ENCODE measurements at regions not wholly inside any gene's neighbourhood (a gene's known extent, or its start where the extent isn't known, plus 50 kb on each side); places are given as distances from the start of the nearest gene placed in this dataset.

DNA sequence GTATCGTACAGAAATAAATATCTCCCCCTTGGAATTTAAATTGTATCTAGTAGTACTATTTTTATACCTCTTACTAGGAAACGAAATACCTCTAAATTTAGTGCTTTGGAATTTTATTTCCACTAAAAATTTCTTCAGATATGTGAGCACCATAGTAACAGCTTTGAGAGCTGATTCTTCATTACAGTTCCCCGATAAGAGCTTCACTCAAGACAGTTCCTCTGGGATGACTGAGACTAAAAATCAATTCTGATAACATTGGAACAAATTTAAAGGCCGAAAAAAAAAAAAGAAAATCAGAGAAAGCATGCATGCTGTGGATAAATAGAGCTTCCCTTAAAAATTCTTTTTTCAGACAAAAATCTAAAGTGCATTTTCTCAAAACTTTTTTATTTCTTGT is 68.5 kb upstream of the MEF2C start:
- Mint-ChIP-seq H3K36me3 (no peaks in the 10 kb centered on the region), H3K9me3 (no peaks in the 10 kb centered on the region)
- ATAC-seq: no peak

DNA sequence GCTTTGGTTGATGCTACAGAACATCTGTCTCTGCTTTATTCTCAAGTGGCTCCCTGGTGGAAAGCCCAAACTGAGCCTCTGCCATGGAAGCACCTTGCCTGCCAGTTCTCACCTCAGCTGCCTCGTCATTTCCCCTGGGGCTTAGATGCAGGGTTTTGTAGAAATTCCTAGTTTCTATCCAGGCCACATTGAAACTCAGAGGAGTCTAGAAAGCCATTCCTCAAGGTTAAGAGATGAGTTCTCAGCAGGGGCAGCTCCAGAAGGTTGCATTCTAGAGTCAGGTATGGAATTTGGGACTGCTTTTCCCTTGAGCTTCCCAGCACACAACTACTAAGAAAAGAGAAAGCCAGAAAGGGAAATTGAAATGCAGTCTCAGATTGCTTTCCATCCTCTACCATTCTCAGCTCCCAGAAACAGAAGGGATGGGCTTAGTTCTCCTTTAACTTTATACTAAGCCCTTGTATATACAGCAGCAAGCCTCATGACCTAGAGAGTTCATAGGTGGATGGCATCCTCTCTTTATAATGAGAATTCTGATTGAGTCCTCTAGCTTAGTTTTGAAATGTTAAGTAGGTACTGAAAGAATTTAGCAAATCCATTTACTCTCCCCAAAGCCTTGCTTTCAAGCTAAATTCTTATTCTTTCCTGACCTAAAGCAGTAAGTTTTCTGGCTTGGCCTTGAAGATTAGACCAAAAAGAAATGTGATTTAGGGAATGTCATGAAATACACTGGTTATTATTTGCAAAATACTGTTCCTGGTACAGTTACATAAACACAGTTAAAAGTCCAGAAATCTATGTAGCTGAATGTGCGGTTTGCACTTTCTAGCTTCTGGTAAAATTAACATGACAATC is 66.0 kb upstream of the MEF2C start:
- Mint-ChIP-seq H3K4me3 (no peak overlapping the region), H3K27me3 (peaks cover 0 to 9% of the 10 kb centered on the region in 2 donors), H3K4me1 (ENCODE audit: low read depth in 2 of 2) (no peaks in the 10 kb centered on the region), H3K36me3 (no peaks in the 10 kb centered on the region), H3K27ac (no peak overlapping the region), H3K9me3 (no peaks in the 10 kb centered on the region)
- no peak for ATAC-seq
- DNase-seq (ENCODE audit: low spot score): no peak

More for the DNA sequence above, 68.5 kb upstream of the MEF2C start:
- no peak overlapping the region for H3K27ac Mint-ChIP-seq
- no peak for DNase-seq (ENCODE audit: low spot score)
- no peaks in the 10 kb centered on the region for H3K4me1 Mint-ChIP-seq (ENCODE audit: low read depth in 2 of 2)
- peaks cover 7 to 17% of the 10 kb centered on the region in 2 donors for H3K27me3 Mint-ChIP-seq
- H3K4me3 Mint-ChIP-seq: no peak overlapping the region

DNA sequence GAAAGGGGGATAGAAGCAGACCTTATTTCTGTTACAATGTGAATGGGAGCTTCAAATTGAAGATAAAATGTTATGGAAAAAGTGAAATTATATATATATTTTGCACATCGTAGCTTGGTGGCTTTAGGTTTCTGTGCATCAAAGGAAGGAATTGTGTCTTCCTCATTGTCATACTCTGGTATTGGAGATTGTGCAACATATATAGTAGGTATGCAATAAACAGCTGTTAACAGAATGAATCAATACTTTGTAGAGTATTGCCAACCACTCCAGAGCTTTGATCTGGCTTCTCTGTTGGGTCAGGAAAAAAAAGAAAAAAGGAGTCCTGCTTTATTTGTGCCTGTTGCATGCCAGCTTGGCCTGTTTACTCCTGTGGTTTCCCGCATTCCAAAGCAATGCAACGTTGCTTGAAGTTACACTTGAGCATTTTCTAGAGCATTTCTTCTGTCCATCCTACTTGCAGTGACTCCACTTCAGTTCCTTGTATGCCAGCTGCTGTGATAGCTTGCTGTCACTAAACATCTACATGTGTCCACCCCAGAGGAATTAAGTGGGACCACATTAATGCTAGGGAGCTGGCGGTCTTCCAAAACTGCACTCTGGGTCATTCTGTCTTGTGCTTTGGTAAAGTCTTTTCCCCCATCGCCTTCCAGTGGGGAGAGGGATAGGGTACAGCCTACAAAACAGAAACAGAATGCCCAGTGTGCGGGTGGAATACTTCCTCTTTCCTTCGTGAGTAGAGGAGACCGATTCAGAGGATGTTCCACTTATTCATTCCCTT is 62.0 kb upstream of the MEF2C start:
- no peaks in the 10 kb centered on the region for H3K4me1 Mint-ChIP-seq (ENCODE audit: low read depth in 2 of 2)
- ATAC-seq (peak in 1 of 2 donors; percentile 20), DNase-seq (ENCODE audit: low spot score) (no peak)
- H3K36me3 Mint-ChIP-seq: no peaks in the 10 kb centered on the region
- H3K27me3 Mint-ChIP-seq: peaks cover 0 to 5% of the 10 kb centered on the region in 2 donors
- no peak overlapping the region for H3K4me3 Mint-ChIP-seq
- no peak overlapping the region for H3K27ac Mint-ChIP-seq
- no peaks in the 10 kb centered on the region for H3K9me3 Mint-ChIP-seq

DNA sequence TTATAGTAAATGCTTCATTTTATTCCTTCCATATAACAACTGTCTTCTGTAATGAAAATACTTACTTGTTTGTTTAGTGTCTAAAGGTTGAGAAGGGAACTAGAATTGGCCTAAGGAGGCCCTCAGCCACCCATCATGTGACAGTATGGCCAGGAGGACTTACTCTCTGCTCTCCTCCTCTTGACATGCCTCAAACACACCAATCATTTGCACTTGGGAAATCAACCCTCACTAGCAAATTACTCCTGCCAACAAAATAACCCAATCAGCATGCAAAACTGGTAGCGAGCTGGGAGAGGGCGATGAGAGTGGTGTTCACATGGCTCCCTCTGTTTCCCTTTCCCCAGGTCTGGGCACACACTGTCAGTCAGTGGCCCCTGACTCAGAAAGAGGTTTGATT is 58.6 kb upstream of the MEF2C start:
- Mint-ChIP-seq H3K9me3 (no peaks in the 10 kb centered on the region), H3K27me3 (no peaks in the 10 kb centered on the region), H3K36me3 (no peaks in the 10 kb centered on the region), H3K4me3 (no peak overlapping the region), H3K4me1 (ENCODE audit: low read depth in 2 of 2) (no peaks in the 10 kb centered on the region), H3K27ac (no peak overlapping the region)
- ATAC-seq (no peak), DNase-seq (ENCODE audit: low spot score) (no peak)

DNA sequence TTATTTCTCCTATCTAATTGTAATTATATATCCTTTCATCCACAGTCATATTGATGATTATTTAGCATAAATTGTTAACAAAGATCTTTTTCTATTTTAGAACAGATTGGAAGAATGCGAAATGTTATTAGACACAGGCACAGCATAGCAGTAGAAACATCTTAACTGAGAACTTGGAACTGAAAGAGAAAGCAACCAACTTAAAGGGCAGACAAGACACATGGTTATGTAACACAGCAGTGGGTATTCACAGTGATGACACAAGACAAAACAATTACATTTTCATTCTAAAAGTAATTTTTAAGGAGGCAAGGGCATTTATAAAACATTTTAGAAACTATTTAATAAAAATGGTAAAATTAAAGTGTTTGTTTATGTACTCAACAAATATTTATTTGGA is 57.7 kb upstream of the MEF2C start:
- no peaks in the 10 kb centered on the region for H3K9me3 Mint-ChIP-seq
- peak overlapping the region in 1 of 2 donors; percentile 8 for H3K27ac Mint-ChIP-seq
- H3K4me3 Mint-ChIP-seq: no peak overlapping the region
- DNase-seq (ENCODE audit: low spot score): no peak
- H3K4me1 Mint-ChIP-seq (ENCODE audit: low read depth in 2 of 2): no peaks in the 10 kb centered on the region
- no peaks in the 10 kb centered on the region for H3K36me3 Mint-ChIP-seq
- no peak for ATAC-seq
- H3K27me3 Mint-ChIP-seq: no peaks in the 10 kb centered on the region

DNA sequence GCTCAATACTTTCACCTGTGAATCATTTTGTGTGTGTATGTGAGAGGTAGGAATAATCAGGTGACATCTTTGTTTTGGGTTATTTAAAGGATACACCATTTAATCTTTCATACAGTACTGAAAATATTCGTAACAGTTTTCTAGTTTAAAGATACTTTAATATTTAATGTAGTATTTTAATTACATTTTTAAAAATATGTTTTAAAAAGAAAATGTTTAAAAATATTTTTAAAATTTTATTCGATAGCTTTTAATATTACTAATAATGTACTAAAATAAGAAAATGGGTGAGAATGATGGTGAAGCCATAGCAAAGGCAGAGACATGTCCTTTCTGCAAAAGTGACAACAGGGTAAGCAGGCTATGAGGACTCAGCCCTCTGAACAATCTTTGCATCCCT is 56.3 kb upstream of the MEF2C start:
- Mint-ChIP-seq H3K4me1 (ENCODE audit: low read depth in 2 of 2) (no peaks in the 10 kb centered on the region), H3K4me3 (no peak overlapping the region), H3K27ac (no peak overlapping the region), H3K36me3 (no peaks in the 10 kb centered on the region), H3K27me3 (no peaks in the 10 kb centered on the region), H3K9me3 (no peaks in the 10 kb centered on the region)
- no peak for DNase-seq (ENCODE audit: low spot score)
- ATAC-seq: no peak

DNA sequence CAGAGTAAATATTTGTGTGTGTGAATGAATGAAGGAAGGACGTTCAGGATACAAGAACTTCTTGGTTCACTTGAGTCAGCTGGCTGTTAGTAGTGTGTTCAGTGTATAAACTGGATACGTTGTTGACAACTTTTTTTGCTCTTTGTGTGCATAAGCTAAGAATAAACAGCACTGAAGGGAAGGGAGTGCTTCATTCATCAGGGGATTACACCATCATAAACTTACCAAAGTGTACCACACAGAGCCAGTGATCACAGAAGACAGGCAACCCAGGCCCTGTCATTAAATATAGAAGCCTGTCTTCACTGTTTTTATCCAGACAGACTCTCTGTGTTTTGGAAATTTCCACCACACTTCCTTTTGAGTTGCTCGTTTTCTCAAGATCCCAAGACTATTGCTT is 55.5 kb upstream of the MEF2C start:
- ATAC-seq (no peak), DNase-seq (ENCODE audit: low spot score) (no peak)
- Mint-ChIP-seq H3K27me3 (no peaks in the 10 kb centered on the region), H3K9me3 (no peaks in the 10 kb centered on the region), H3K27ac (no peak overlapping the region), H3K4me1 (ENCODE audit: low read depth in 2 of 2) (no peaks in the 10 kb centered on the region), H3K36me3 (no peaks in the 10 kb centered on the region), H3K4me3 (no peak overlapping the region)

DNA sequence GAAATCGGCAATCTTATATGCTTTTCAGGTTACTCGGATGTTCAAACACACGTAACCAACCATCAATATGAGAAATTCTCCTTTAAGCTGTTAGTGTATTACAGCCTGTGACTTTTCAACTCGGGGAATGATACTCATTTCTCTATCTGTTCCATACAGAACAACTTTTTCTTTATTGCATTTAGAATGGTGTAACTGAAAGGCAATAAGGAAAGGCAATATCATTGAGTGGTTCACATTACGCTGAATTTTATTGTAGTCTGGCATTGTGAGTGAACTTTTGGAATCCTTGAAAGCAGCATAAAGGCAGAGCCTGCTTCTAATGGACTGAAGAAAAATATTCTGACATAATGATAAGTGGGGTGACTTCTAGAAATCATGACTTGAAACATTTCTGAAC is 54.4 kb upstream of the MEF2C start:
- H3K27ac Mint-ChIP-seq: no peak overlapping the region
- H3K4me3 Mint-ChIP-seq: no peak overlapping the region
- no peaks in the 10 kb centered on the region for H3K36me3 Mint-ChIP-seq
- H3K27me3 Mint-ChIP-seq: no peaks in the 10 kb centered on the region
- H3K4me1 Mint-ChIP-seq (ENCODE audit: low read depth in 2 of 2): no peaks in the 10 kb centered on the region
- H3K9me3 Mint-ChIP-seq: no peaks in the 10 kb centered on the region
- no peak for DNase-seq (ENCODE audit: low spot score)
- no peak for ATAC-seq

DNA sequence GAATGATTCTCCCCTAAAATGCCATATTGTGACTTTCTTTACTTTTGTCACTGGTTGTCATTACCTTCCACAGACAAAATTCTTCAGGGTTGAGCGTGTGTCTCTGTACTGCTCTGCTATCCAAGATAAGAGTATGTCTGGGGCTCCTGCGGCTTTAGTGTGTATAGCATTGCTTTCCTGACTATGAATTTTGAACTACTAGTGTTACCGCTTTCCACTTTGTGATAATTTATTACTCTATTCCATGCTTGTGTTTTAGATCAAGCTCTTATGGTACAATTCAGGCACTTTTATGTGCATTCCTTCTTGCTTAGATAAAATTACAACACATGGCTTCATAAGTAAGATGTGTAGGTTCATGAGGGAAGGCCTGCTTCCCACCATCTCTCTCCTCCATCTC is 51.5 kb upstream of the MEF2C start:
- ATAC-seq (no peak), DNase-seq (ENCODE audit: low spot score) (no peak)
- no peaks in the 10 kb centered on the region for H3K9me3 Mint-ChIP-seq
- H3K27ac Mint-ChIP-seq: no peak overlapping the region
- H3K4me1 Mint-ChIP-seq (ENCODE audit: low read depth in 2 of 2): no peaks in the 10 kb centered on the region
- no peak overlapping the region for H3K4me3 Mint-ChIP-seq
- no peaks in the 10 kb centered on the region for H3K27me3 Mint-ChIP-seq
- H3K36me3 Mint-ChIP-seq: no peaks in the 10 kb centered on the region
